H9 (cell line): ENCODE measurements at regions not wholly inside any gene's neighbourhood (a gene's known extent, or its start where the extent isn't known, plus 50 kb on each side); places are given as distances from the start of the nearest gene placed in this dataset.
"Not testable (repeated sequence)": the region's sequence is repeated elsewhere in the genome, so short reads cannot be mapped to it uniquely, and the experiment has no call there.

ENCODE experiments used
- DNase-seq: peaks from one replicate; pipeline ENCODE4 v3.0.0-alpha.2; 2017
- H2AFZ ChIP-seq: one replicate; pipeline ENCODE4 v1.6.1; 2013; ENCODE audit warnings: mild to moderate bottlenecking, low read length, control low read depth, moderate library complexity
- H2AK5ac ChIP-seq: 2 replicates; pipeline ENCODE4 v1.6.1; 2013; ENCODE audit warnings: low read length, control low read depth, mixed read lengths; ENCODE audit not compliant: insufficient read length
- H2BK120ac ChIP-seq: one replicate; pipeline ENCODE4 v1.6.1; 2013; ENCODE audit warnings: low read depth, mild to moderate bottlenecking, low read length, control low read depth, inconsistent platforms; ENCODE audit not compliant: poor library complexity, severe bottlenecking
- H2BK12ac ChIP-seq: 2 replicates; pipeline ENCODE4 v1.6.1; 2013; ENCODE audit warnings: low read length, control low read depth, mixed read lengths, low read depth; ENCODE audit not compliant: insufficient read length
- H2BK15ac ChIP-seq: 2 replicates; pipeline ENCODE4 v1.6.1; 2013; ENCODE audit warnings: low read depth, low read length, control low read depth
- H2BK20ac ChIP-seq: one replicate; pipeline ENCODE4 v1.6.1; 2013; ENCODE audit warnings: low read depth, mild to moderate bottlenecking, low read length, control low read depth, inconsistent platforms; ENCODE audit not compliant: poor library complexity, severe bottlenecking
- H2BK5ac ChIP-seq: 2 replicates; pipeline ENCODE4 v1.6.1; 2013; ENCODE audit warnings: low read length, control low read depth, mixed read lengths; ENCODE audit not compliant: insufficient read length
- H3K14ac ChIP-seq: 2 replicates; pipeline ENCODE4 v1.6.1; 2013; ENCODE audit warnings: low read length, control low read depth; ENCODE audit not compliant: insufficient read depth
- H3K18ac ChIP-seq: 2 replicates; pipeline ENCODE4 v1.6.1; 2013; ENCODE audit warnings: low read depth, mild to moderate bottlenecking, mixed read lengths, low read length, control low read depth; ENCODE audit not compliant: insufficient read length
- H3K23ac ChIP-seq: 2 replicates; pipeline ENCODE4 v1.6.1; 2013; ENCODE audit warnings: low read length, control low read depth, mixed read lengths, low read depth; ENCODE audit not compliant: insufficient read length
- H3K23me2 ChIP-seq: 2 replicates; pipeline ENCODE4 v1.6.1; 2013; ENCODE audit warnings: low read depth, mild to moderate bottlenecking, mixed read lengths, low read length, control low read depth; ENCODE audit not compliant: insufficient read length, poor library complexity, severe bottlenecking
- H3K27ac ChIP-seq: 2 replicates; pipeline ENCODE4 v1.5.1; 2013; ENCODE audit warnings: low read length, control low read depth, mixed read lengths, low read depth; ENCODE audit not compliant: insufficient read length
- H3K27me3 ChIP-seq: 2 replicates; pipeline ENCODE4 v1.6.1; 2013; ENCODE audit warnings: low read length, control low read depth, inconsistent platforms; ENCODE audit not compliant: insufficient read depth
- H3K4ac ChIP-seq: 2 replicates; pipeline ENCODE4 v1.6.1; 2013; ENCODE audit warnings: low read depth, mild to moderate bottlenecking, control low read depth, inconsistent platforms, low read length, moderate library complexity
- H3K4me1 ChIP-seq: 2 replicates; pipeline ENCODE4 v1.6.1; 2013; ENCODE audit warnings: low read length, control low read depth, inconsistent platforms; ENCODE audit not compliant: insufficient read depth
- H3K4me2 ChIP-seq: 2 replicates; pipeline ENCODE4 v1.6.1; 2013; ENCODE audit warnings: low read length, control low read depth, mixed read lengths; ENCODE audit not compliant: insufficient read length, insufficient read depth
- H3K56ac ChIP-seq: 2 replicates; pipeline ENCODE4 v1.6.1; 2013; ENCODE audit warnings: low read depth, mild to moderate bottlenecking, mixed read lengths, low read length, control low read depth; ENCODE audit not compliant: insufficient read length
- H3K79me1 ChIP-seq: 2 replicates; pipeline ENCODE4 v1.6.1; 2013; ENCODE audit warnings: low read depth, mild to moderate bottlenecking, moderate library complexity, low read length, control low read depth, inconsistent platforms; ENCODE audit not compliant: insufficient read depth, poor library complexity, severe bottlenecking
- H3K79me2 ChIP-seq: 2 replicates; pipeline ENCODE4 v1.6.1; 2013; ENCODE audit warnings: low read length, control low read depth, inconsistent platforms; ENCODE audit not compliant: insufficient read depth
- H3K9ac ChIP-seq: 2 replicates; pipeline ENCODE4 v1.6.1; 2013; ENCODE audit warnings: low read length, control low read depth, mixed read lengths; ENCODE audit not compliant: insufficient read length; ENCODE audit errors: extremely low read depth
- H3K9me3 ChIP-seq: one replicate; pipeline ENCODE4 v1.6.1; 2013; ENCODE audit warnings: low read depth, low read length, inconsistent platforms; ENCODE audit not compliant: control insufficient read depth
- H3T11ph ChIP-seq: one replicate; pipeline ENCODE4 v1.6.1; 2013; ENCODE audit warnings: mild to moderate bottlenecking, low read length, control low read depth, inconsistent platforms
- H4K20me1 ChIP-seq: one replicate; pipeline ENCODE4 v1.6.1; 2013; ENCODE audit not compliant: control insufficient read depth, insufficient read length, insufficient read depth
- H4K5ac ChIP-seq: 2 replicates; pipeline ENCODE4 v1.6.1; 2013; ENCODE audit warnings: low read depth, mild to moderate bottlenecking, mixed read lengths, low read length, control low read depth; ENCODE audit not compliant: insufficient read length
- H4K8ac ChIP-seq: replicated peaks from 2 replicates; pipeline ENCODE4 v1.6.1; 2013; ENCODE audit warnings: low read length, control low read depth, mixed read lengths, low read depth; ENCODE audit not compliant: insufficient read length
- H4K91ac ChIP-seq: 2 replicates; pipeline ENCODE4 v1.6.1; 2013; ENCODE audit warnings: low read depth, mild to moderate bottlenecking, moderate library complexity, mixed read lengths, low read length, control low read depth; ENCODE audit not compliant: insufficient read length
- H3K27ac Mint-ChIP-seq, 3 experiments: 2 replicates in 2 of 3; 3 replicates in 1 of 3; pipeline ENCODE4 v1.8.0; 2020 to 2021; ENCODE audit warnings: mixed read lengths in 3 of 3, mild to moderate bottlenecking in 1 of 3, moderate library complexity in 1 of 3
- H3K27me3 Mint-ChIP-seq: 2 replicates; pipeline ENCODE4 v1.8.0; 2021; ENCODE audit warnings: low read depth, mild to moderate bottlenecking, moderate library complexity, mixed read lengths
- H3K36me3 Mint-ChIP-seq, 3 experiments: 2 replicates in 2 of 3; 3 replicates in 1 of 3; pipeline ENCODE4 v1.8.0; 2020 to 2021; ENCODE audit warnings: low read depth in 3 of 3, mixed read lengths in 3 of 3; ENCODE audit not compliant: insufficient read depth in 1 of 3
- H3K4me1 Mint-ChIP-seq, 2 experiments: 2 replicates each; pipeline ENCODE4 v1.8.0; 2020; ENCODE audit warnings: mixed read lengths in 2 of 2
- H3K4me3 Mint-ChIP-seq, 2 experiments: 2 replicates in 1 of 2; 3 replicates in 1 of 2; pipeline ENCODE4 v1.8.0; 2020 to 2021; ENCODE audit warnings: mild to moderate bottlenecking in 2 of 2, mixed read lengths in 2 of 2, moderate library complexity in 1 of 2
- H3K9me3 Mint-ChIP-seq, 2 experiments: 2 replicates in 1 of 2; 3 replicates in 1 of 2; pipeline ENCODE4 v1.8.0; 2020; ENCODE audit warnings: mild to moderate bottlenecking in 2 of 2, mixed read lengths in 2 of 2, moderate library complexity in 1 of 2
- WGBS: extraction: QIAGEN DNeasy Blood & Tissue Kit; methylation state at CpG from one replicate; pipeline ENCODE4 v1.1.7; 2013; ENCODE audit warnings: missing lambda C conversion rate, low lambda C conversion rate, mixed read lengths; ENCODE audit not compliant: insufficient read length; ENCODE audit errors: extremely low coverage; 5-methylcytosine and 5-hydroxymethylcytosine counted together
- TF ChIP-seq, protein P1 (sequence below): fragments of 200-600 bp; sonication (generic); conservative IDR thresholded peaks from 3 replicates; pipeline ENCODE4 v1.8.0; 2021; ENCODE audit warnings: antibody characterized with exemption, mild to moderate bottlenecking

DNA sequence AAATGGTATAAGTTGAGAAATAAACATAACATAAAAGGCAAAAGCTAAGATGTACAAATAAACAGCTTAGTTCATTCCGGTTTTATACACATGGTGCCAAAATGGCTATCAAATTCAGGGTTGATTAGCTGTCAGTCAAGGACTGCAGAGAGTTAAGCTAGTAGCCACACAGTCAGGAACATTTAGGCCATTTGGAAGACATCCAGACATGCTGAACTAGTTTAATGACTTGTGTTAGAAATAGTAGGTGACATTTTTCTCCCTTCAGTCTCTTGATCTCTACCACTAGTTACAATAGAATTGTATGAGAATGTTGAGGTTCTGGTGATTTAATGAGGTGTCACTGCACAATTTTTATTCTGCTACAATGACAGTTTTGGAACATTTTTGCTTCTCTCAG lies 394.4 kb upstream of the SPHKAP start:
- Histone ChIP-seq H2BK120ac (no peak overlapping the region), H2BK15ac (no peak overlapping the region), H3K27me3 (no peaks in the 10 kb centered on the region), H3K18ac (no peak overlapping the region), H3K23me2 (no peaks in the 10 kb centered on the region), H3K23ac (no peak overlapping the region), H4K91ac (no peak overlapping the region), H2AFZ (no peak overlapping the region), H4K20me1 (no peaks in the 10 kb centered on the region), H3K56ac (no peak overlapping the region), H3K79me1 (no peaks in the 10 kb centered on the region), H2AK5ac (no peak overlapping the region), H2BK20ac (no peak overlapping the region), H3T11ph (no peak overlapping the region), H4K5ac (no peak overlapping the region), H2BK5ac (no peak overlapping the region), H3K79me2 (no peaks in the 10 kb centered on the region), H3K14ac (no peak overlapping the region), H3K9ac (no peak overlapping the region), H3K4ac (no peak overlapping the region), H3K4me1 (no peaks in the 10 kb centered on the region), H4K8ac (no peak overlapping the region), H3K4me2 (no peak overlapping the region), H2BK12ac (no peak overlapping the region), H3K9me3 (no peaks in the 10 kb centered on the region), H3K27ac (no peak overlapping the region)
- no peak for DNase-seq
- no peaks in the 10 kb centered on the region; a peak in 1 of 5 replicates for H3K9me3 Mint-ChIP-seq
- no peaks in the 10 kb centered on the region for H3K27me3 Mint-ChIP-seq
- TF ChIP-seq, protein P1, sequence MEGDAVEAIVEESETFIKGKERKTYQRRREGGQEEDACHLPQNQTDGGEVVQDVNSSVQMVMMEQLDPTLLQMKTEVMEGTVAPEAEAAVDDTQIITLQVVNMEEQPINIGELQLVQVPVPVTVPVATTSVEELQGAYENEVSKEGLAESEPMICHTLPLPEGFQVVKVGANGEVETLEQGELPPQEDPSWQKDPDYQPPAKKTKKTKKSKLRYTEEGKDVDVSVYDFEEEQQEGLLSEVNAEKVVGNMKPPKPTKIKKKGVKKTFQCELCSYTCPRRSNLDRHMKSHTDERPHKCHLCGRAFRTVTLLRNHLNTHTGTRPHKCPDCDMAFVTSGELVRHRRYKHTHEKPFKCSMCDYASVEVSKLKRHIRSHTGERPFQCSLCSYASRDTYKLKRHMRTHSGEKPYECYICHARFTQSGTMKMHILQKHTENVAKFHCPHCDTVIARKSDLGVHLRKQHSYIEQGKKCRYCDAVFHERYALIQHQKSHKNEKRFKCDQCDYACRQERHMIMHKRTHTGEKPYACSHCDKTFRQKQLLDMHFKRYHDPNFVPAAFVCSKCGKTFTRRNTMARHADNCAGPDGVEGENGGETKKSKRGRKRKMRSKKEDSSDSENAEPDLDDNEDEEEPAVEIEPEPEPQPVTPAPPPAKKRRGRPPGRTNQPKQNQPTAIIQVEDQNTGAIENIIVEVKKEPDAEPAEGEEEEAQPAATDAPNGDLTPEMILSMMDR, result no peak
- no peak overlapping the region for H3K27ac Mint-ChIP-seq
- H3K4me1 Mint-ChIP-seq, result no peaks in the 10 kb centered on the region
- H3K36me3 Mint-ChIP-seq, result no peaks in the 10 kb centered on the region
- no CpG with 5 or more reads among the region's 1 CpG for WGBS
- no peak overlapping the region for H3K4me3 Mint-ChIP-seq

DNA sequence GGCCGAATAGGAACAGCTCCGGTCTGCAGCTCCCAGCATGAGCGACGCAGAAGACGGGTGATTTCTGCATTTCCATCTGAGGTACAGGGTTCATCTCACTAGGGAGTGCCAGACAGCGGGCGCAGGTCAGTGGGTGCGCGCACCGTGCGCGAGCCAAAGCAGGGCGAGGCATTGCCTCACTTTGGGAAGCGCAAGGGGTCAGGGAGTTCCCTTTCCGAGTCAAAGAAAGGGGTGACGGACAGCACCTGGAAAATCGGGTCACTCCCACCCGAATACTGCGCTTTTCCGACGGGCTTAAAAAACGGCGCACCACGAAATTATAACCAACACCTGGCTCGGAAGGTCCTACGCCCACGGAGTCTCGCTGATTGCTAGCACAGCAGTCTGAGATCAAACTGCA lies 386.8 kb upstream of the SPHKAP start:
- no CpG with 5 or more reads among the region's 28 CpGs for WGBS
- not testable (repeated sequence) for H3K4me1 Mint-ChIP-seq, H3K4me3 Mint-ChIP-seq

More for the DNA sequence above, 386.8 kb upstream of the SPHKAP start:
- not testable (repeated sequence) for H3K4ac ChIP-seq, H2BK12ac ChIP-seq, H4K20me1 ChIP-seq, H3T11ph ChIP-seq, H3K9me3 ChIP-seq, H3K56ac ChIP-seq, H2AFZ ChIP-seq, H2AK5ac ChIP-seq, H2BK20ac ChIP-seq, H3K27ac ChIP-seq, H3K79me2 ChIP-seq, H3K9me3 Mint-ChIP-seq, H2BK5ac ChIP-seq, H3K23ac ChIP-seq, H2BK15ac ChIP-seq, H3K9ac ChIP-seq, H2BK120ac ChIP-seq, H3K79me1 ChIP-seq, H4K91ac ChIP-seq, H3K27ac Mint-ChIP-seq, H3K27me3 Mint-ChIP-seq, H4K8ac ChIP-seq, H3K27me3 ChIP-seq, H3K18ac ChIP-seq, H3K36me3 Mint-ChIP-seq, DNase-seq, H3K4me2 ChIP-seq, H3K23me2 ChIP-seq, H3K14ac ChIP-seq, H3K4me1 ChIP-seq, H4K5ac ChIP-seq
